ENCODE measurements at regions not wholly inside any gene's neighbourhood (a gene's known extent, or its start where the extent isn't known, plus 50 kb on each side); places are given as distances from the start of the nearest gene placed in this dataset.

DNA sequence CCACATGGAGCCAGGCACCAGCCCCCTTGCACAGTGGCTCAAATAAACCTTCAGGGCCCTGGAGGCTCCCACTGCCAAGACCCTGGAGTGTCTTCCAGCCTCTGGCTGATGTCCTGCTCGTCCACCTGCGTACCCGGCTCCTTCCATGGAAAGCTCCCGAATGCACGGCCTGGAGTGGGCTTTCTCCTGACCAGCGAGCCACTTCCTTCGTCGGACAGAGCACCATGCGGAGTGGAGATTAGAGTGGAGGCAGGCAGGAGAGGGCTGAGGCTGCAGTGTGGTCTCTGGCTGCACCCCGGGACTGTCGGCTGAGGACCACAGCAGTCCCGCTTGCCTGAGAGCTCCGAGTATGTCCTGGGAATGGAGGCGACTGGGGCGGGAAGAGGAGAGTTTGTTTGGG, 93.7 kb upstream of the SFSWAP start:
- TF ChIP-seq, protein P1, sequence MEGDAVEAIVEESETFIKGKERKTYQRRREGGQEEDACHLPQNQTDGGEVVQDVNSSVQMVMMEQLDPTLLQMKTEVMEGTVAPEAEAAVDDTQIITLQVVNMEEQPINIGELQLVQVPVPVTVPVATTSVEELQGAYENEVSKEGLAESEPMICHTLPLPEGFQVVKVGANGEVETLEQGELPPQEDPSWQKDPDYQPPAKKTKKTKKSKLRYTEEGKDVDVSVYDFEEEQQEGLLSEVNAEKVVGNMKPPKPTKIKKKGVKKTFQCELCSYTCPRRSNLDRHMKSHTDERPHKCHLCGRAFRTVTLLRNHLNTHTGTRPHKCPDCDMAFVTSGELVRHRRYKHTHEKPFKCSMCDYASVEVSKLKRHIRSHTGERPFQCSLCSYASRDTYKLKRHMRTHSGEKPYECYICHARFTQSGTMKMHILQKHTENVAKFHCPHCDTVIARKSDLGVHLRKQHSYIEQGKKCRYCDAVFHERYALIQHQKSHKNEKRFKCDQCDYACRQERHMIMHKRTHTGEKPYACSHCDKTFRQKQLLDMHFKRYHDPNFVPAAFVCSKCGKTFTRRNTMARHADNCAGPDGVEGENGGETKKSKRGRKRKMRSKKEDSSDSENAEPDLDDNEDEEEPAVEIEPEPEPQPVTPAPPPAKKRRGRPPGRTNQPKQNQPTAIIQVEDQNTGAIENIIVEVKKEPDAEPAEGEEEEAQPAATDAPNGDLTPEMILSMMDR (IDR thresholded peaks at IDR 0.05) = no peak
- no peak for TF ChIP-seq POLR2AphosphoS5 (IDR thresholded peaks at IDR 0.05)
- TF ChIP-seq POLR2A (IDR thresholded peaks at IDR 0.05) = no peak
- TF ChIP-seq EP300 (IDR thresholded peaks at IDR 0.05) = no peak
